SU-DHL-6 (cell line): ENCODE measurements at regions not wholly inside any gene's neighbourhood (a gene's known extent, or its start where the extent isn't known, plus 50 kb on each side); places are given as distances from the start of the nearest gene placed in this dataset.

Experiments
- H2AFZ ChIP-seq: fragments of 200-600 bp; sonication (generic); 2 replicates; pipeline ENCODE4 v1.6.1; 2014; ENCODE audit warnings: low read depth, mild to moderate bottlenecking, moderate library complexity, mixed read lengths, antibody characterized with exemption, low read length; ENCODE audit not compliant: severe bottlenecking
- H3F3A ChIP-seq: fragments of 200-600 bp; shearing (Covaris generic); 2 replicates; pipeline ENCODE4 v1.6.0; 2016; ENCODE audit warnings: antibody characterized with exemption, mild to moderate bottlenecking; ENCODE audit not compliant: insufficient read depth
- H3K27ac ChIP-seq: fragments of 200-600 bp; sonication (generic); 2 replicates; pipeline ENCODE4 v1.5.1; 2016; ENCODE audit warnings: low read depth, mild to moderate bottlenecking, low read length, moderate library complexity, mixed read lengths
- H3K27me3 ChIP-seq: fragments of 200-600 bp; sonication (generic), shearing (Covaris generic); 2 replicates; pipeline ENCODE4 v1.6.0; 2014; ENCODE audit warnings: mild to moderate bottlenecking, low read length
- H3K36me3 ChIP-seq: fragments of 200-600 bp; sonication (generic); 2 replicates; pipeline ENCODE4 v1.6.1; 2014; ENCODE audit warnings: mild to moderate bottlenecking, low read length, mixed read lengths
- H3K4me2 ChIP-seq: fragments of 300-600, 200-600 bp; shearing (Covaris generic), sonication (generic); 2 replicates; pipeline ENCODE4 v1.6.0; 2014; ENCODE audit warnings: low read length, low read depth, mild to moderate bottlenecking; ENCODE audit not compliant: poor library complexity, severe bottlenecking
- H3K4me3 ChIP-seq: fragments of 200-600 bp; sonication (generic); 2 replicates; pipeline ENCODE4 v1.5.1; 2014; ENCODE audit warnings: antibody characterized with exemption, low read length, mild to moderate bottlenecking, mixed read lengths; ENCODE audit not compliant: insufficient read depth, poor library complexity, severe bottlenecking
- H3K79me2 ChIP-seq: fragments of 200-600 bp; sonication (generic); 2 replicates; pipeline ENCODE4 v1.6.1; 2014; ENCODE audit warnings: mild to moderate bottlenecking, low read length, moderate library complexity; ENCODE audit not compliant: insufficient read depth
- H3K9ac ChIP-seq: fragments of 200-600 bp; sonication (generic); 2 replicates; pipeline ENCODE4 v1.7.0; 2014; ENCODE audit warnings: mild to moderate bottlenecking, low read length
- H3K9me2 ChIP-seq: fragments of 200-600 bp; sonication (generic); replicated peaks from 2 replicates; pipeline ENCODE4 v1.6.1; 2014; ENCODE audit warnings: low read length; ENCODE audit not compliant: insufficient read depth
- H3K9me3 ChIP-seq: fragments of 200-600 bp; sonication (generic); 2 replicates; pipeline ENCODE4 v1.6.1; 2014; ENCODE audit warnings: low read length, mixed read lengths; ENCODE audit not compliant: insufficient read depth
- H4K20me1 ChIP-seq: fragments of 200-600 bp; sonication (generic); 2 replicates; pipeline ENCODE4 v1.6.1; 2014; ENCODE audit warnings: low read depth, mild to moderate bottlenecking, antibody characterized with exemption, low read length, moderate library complexity, mixed read lengths
- EZH2phosphoT487 ChIP-seq: fragments of 200-600 bp; sonication (generic), shearing (Covaris generic); conservative IDR thresholded peaks from 2 replicates; pipeline ENCODE4 v1.6.1; 2018; ENCODE audit warnings: mild to moderate bottlenecking, antibody characterized with exemption, low read length, moderate library complexity, mixed read lengths
- TF ChIP-seq, protein P1 (sequence below): fragments of 200-600 bp; sonication (generic); IDR thresholded peaks from one replicate; pipeline ENCODE4 v1.5.1; 2017; ENCODE audit warnings: antibody characterized with exemption, mild to moderate bottlenecking, low read length, moderate library complexity; ENCODE audit not compliant: insufficient read depth, poor library complexity, severe bottlenecking

GRCh38 chrX:10755439-10756334, 135.3 kb upstream of the MID1 start:
- TF ChIP-seq, protein P1, sequence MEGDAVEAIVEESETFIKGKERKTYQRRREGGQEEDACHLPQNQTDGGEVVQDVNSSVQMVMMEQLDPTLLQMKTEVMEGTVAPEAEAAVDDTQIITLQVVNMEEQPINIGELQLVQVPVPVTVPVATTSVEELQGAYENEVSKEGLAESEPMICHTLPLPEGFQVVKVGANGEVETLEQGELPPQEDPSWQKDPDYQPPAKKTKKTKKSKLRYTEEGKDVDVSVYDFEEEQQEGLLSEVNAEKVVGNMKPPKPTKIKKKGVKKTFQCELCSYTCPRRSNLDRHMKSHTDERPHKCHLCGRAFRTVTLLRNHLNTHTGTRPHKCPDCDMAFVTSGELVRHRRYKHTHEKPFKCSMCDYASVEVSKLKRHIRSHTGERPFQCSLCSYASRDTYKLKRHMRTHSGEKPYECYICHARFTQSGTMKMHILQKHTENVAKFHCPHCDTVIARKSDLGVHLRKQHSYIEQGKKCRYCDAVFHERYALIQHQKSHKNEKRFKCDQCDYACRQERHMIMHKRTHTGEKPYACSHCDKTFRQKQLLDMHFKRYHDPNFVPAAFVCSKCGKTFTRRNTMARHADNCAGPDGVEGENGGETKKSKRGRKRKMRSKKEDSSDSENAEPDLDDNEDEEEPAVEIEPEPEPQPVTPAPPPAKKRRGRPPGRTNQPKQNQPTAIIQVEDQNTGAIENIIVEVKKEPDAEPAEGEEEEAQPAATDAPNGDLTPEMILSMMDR = no peak
- TF ChIP-seq EZH2phosphoT487 = no peak
- no peaks in the 10 kb centered on the region for H3K9me2 ChIP-seq
- no peak overlapping the region for H3K4me3 ChIP-seq
- H3K36me3 ChIP-seq = no peaks in the 10 kb centered on the region
- H3F3A ChIP-seq = no peaks in the 10 kb centered on the region
- H3K9ac ChIP-seq = no peak overlapping the region
- no peak overlapping the region for H3K27ac ChIP-seq
- H3K79me2 ChIP-seq = no peaks in the 10 kb centered on the region
- no peaks in the 10 kb centered on the region for H3K27me3 ChIP-seq
- no peak overlapping the region for H3K4me2 ChIP-seq
- no peak overlapping the region for H2AFZ ChIP-seq
- H4K20me1 ChIP-seq = no peaks in the 10 kb centered on the region
- H3K9me3 ChIP-seq = no peaks in the 10 kb centered on the region

DNA sequence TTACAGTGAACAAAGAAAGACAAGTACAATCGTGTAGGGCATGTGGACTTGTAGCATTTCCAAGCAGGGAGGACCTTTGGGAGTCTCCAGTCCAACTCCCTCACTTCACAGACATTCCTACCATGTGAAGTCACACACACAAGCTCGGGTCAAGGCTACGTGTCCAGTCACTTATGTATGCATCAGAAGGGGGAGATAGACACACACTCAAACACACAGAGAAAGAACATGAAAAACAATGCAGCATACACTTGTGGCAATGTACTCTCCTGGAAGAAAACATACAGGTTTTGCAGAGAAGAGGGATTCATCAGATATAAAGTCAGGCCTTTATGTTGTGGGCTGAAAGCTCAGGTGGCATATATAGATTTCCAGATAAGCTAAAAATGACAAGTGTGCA, 136.1 kb upstream of the MID1 start:
- no peaks in the 10 kb centered on the region for H3K9me3 ChIP-seq
- no peak overlapping the region for H2AFZ ChIP-seq
- no peaks in the 10 kb centered on the region for H3K36me3 ChIP-seq
- H3F3A ChIP-seq = no peaks in the 10 kb centered on the region
- H3K9me2 ChIP-seq = no peaks in the 10 kb centered on the region
- H3K27ac ChIP-seq = no peak overlapping the region
- H3K9ac ChIP-seq = no peak overlapping the region
- H4K20me1 ChIP-seq = no peaks in the 10 kb centered on the region
- no peaks in the 10 kb centered on the region for H3K79me2 ChIP-seq
- H3K27me3 ChIP-seq = no peaks in the 10 kb centered on the region
- H3K4me2 ChIP-seq = no peak overlapping the region
- H3K4me3 ChIP-seq = no peak overlapping the region
- TF ChIP-seq, protein P1 = no peak
- TF ChIP-seq EZH2phosphoT487 = no peak

GRCh38 chrX:10759141-10759799, 138.9 kb upstream of the MID1 start:
- H3K9me2 ChIP-seq = no peaks in the 10 kb centered on the region
- H3F3A ChIP-seq = no peaks in the 10 kb centered on the region
- no peak overlapping the region for H3K9ac ChIP-seq
- H2AFZ ChIP-seq = no peak overlapping the region
- no peak for TF ChIP-seq EZH2phosphoT487
- TF ChIP-seq, protein P1 = no peak
- no peaks in the 10 kb centered on the region for H4K20me1 ChIP-seq
- H3K36me3 ChIP-seq = no peaks in the 10 kb centered on the region
- no peak overlapping the region for H3K4me3 ChIP-seq
- H3K27me3 ChIP-seq = no peaks in the 10 kb centered on the region
- H3K79me2 ChIP-seq = no peaks in the 10 kb centered on the region
- H3K4me2 ChIP-seq = no peak overlapping the region
- H3K27ac ChIP-seq = no peak overlapping the region
- no peaks in the 10 kb centered on the region for H3K9me3 ChIP-seq
